WI38 (cell line): ENCODE measurements at regions not wholly inside any gene's neighbourhood (a gene's known extent, or its start where the extent isn't known, plus 50 kb on each side); places are given as distances from the start of the nearest gene placed in this dataset.

Experiments used
- H3K4me3 ChIP-seq: 2 replicates; pipeline ENCODE4 v1.5.1; 2011; ENCODE audit warnings: low read depth, mild to moderate bottlenecking, control low read depth, low read length
- TF ChIP-seq, protein P1 (sequence below): IDR thresholded peaks from 2 replicates; pipeline ENCODE4 v1.5.1; 2012; ENCODE audit warnings: low read depth, mild to moderate bottlenecking, control low read depth, low read length

GRCh38 chr12:98045395-98045794 lies 470.0 kb upstream of the TMPO start:
- TF ChIP-seq, protein P1, sequence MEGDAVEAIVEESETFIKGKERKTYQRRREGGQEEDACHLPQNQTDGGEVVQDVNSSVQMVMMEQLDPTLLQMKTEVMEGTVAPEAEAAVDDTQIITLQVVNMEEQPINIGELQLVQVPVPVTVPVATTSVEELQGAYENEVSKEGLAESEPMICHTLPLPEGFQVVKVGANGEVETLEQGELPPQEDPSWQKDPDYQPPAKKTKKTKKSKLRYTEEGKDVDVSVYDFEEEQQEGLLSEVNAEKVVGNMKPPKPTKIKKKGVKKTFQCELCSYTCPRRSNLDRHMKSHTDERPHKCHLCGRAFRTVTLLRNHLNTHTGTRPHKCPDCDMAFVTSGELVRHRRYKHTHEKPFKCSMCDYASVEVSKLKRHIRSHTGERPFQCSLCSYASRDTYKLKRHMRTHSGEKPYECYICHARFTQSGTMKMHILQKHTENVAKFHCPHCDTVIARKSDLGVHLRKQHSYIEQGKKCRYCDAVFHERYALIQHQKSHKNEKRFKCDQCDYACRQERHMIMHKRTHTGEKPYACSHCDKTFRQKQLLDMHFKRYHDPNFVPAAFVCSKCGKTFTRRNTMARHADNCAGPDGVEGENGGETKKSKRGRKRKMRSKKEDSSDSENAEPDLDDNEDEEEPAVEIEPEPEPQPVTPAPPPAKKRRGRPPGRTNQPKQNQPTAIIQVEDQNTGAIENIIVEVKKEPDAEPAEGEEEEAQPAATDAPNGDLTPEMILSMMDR = no peak
- H3K4me3 ChIP-seq = no peak overlapping the region

GRCh38 chr12:98048326-98048725 lies 467.1 kb upstream of the TMPO start:
- TF ChIP-seq, protein P1 = no peak
- no peak overlapping the region for H3K4me3 ChIP-seq

- TF ChIP-seq, protein P1 = no peak
- no peak overlapping the region for H3K4me3 ChIP-seq
These were observed 462.2 kb upstream of the TMPO start for GRCh38 chr12:98053202-98053601.

- H3K4me3 ChIP-seq = no peak overlapping the region
- TF ChIP-seq, protein P1 = no peak
These were observed 457.7 kb upstream of the TMPO start for GRCh38 chr12:98057701-98058100.

DNA sequence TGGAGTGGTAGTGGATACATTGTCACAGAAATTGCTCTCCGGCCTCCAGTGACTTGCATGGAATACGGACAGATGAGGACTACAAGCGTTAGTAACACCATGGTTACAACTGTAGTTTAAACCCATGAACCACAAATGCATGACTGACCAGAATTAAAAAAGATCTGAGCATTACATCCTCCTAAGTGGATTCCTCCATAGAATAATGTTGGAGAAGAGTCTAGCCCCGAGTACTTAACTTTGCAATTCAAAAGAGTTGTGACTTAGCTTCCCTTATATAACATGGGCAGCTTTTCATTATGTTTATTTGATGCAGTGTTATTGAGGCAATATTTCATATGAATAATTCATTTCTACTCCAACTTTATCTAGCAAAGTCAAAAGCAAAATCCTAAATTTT lies 457.2 kb upstream of the TMPO start:
- no peak overlapping the region for H3K4me3 ChIP-seq
- TF ChIP-seq, protein P1 = no peak

DNA sequence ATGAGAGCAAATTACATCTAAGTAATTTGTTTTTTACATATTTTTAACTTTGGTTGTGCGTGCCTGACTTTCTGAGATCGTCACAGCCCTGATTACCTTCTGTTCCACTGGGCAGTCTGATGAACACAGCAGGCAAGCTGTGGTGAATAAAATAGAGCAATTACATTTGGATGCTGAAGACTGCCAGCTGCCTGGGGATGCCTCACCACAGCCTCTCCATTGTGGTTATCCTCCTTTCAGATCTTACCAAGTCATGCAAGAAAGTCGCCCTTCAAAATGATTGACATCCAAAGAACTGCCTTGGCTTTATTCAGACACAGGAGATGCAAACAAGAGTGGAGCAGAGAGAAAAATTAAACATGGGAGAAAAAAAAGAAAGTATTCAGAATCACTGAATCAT lies 456.6 kb upstream of the TMPO start:
- no peak overlapping the region for H3K4me3 ChIP-seq
- TF ChIP-seq, protein P1 = no peak

- TF ChIP-seq, protein P1 = no peak
- no peak overlapping the region for H3K4me3 ChIP-seq
These were observed 455.6 kb upstream of the TMPO start for GRCh38 chr12:98059659-98060343.
